BLaER1 treated with 17β-estradiol and CSF1 and Interleukin-3, amounts not matched to agents 10 nM and 100 nM (cell line): ENCODE measurements at regions not wholly inside any gene's neighbourhood (a gene's known extent, or its start where the extent isn't known, plus 50 kb on each side); places are given as distances from the start of the nearest gene placed in this dataset.
"Not testable (repeated sequence)": the region's sequence is repeated elsewhere in the genome, so short reads cannot be mapped to it uniquely, and the experiment has no call there.

Experiments
- H3K27ac ChIP-seq, 11 experiments: shearing (Covaris generic); formaldehyde crosslinking; 2 replicates each; pipeline ENCODE4 v1.8.1; 2022
- H3K27me3 ChIP-seq, 11 experiments: shearing (Covaris generic); formaldehyde crosslinking; 2 replicates each; pipeline ENCODE4 v1.8.1; 2022
- H3K36me3 ChIP-seq, 11 experiments: shearing (Covaris generic); formaldehyde crosslinking; 2 replicates each; pipeline ENCODE4 v1.8.1; 2022
- H3K4me1 ChIP-seq, 10 experiments: shearing (Covaris generic); formaldehyde crosslinking; 2 replicates each; pipeline ENCODE4 v1.8.1; 2022
- H3K4me2 ChIP-seq, 11 experiments: shearing (Covaris generic); formaldehyde crosslinking; 2 replicates each; pipeline ENCODE4 v1.8.1; 2022
- H3K4me3 ChIP-seq, 10 experiments: shearing (Covaris generic); formaldehyde crosslinking; 2 replicates each; pipeline ENCODE4 v1.8.1; 2022
- H3K9ac ChIP-seq, 11 experiments: shearing (Covaris generic); formaldehyde crosslinking; 2 replicates each; pipeline ENCODE4 v1.8.1; 2022
- H3K9me3 ChIP-seq, 11 experiments: shearing (Covaris generic); formaldehyde crosslinking; replicated peaks in 1 of 11; 2 replicates each; pipeline ENCODE4 v1.8.1; 2022
- H4K20me1 ChIP-seq, 11 experiments: shearing (Covaris generic); formaldehyde crosslinking; 2 replicates each; pipeline ENCODE4 v1.8.1; 2022
- Cebpa-rat ChIP-seq, 11 experiments: shearing (Covaris generic); IDR thresholded peaks; 2 replicates each; pipeline ENCODE4 v1.8.1; 2022

DNA sequence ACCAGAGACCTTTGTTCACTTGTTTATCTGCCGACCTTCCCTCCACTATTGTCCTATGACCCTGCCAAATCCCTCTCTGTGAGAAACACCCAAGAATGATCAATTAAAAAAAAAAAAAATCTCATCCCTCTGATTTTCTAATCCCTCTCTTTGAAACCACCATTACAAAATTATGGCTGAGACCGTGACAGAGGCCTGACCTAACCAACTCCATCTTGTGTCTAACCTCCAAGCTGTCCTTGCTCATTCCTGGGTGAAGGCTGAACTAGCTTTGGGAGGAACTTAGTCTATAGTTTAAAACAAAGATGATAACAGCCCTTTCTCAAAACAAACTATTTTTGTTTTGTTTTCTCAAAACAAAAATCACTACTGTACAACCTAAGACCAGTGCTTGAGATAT is 474.5 kb downstream of the TMEM114 start:
- H3K27ac ChIP-seq = no peak overlapping the region
- H4K20me1 ChIP-seq = no peaks in the 10 kb centered on the region
- no peak for TF ChIP-seq Cebpa-rat (IDR thresholded peaks at IDR 0.05)
- no peaks in the 10 kb centered on the region for H3K36me3 ChIP-seq
- H3K4me2 ChIP-seq = no peak overlapping the region
- peaks cover 7 to 25% (median 16%) of the 10 kb centered on the region in 11 experiments; a peak in 17 of 22 replicates for H3K9me3 ChIP-seq
- peaks cover 0 to 9% (median 0%) of the 10 kb centered on the region in 10 experiments; a peak in 3 of 20 replicates for H3K4me1 ChIP-seq
- no peaks in the 10 kb centered on the region for H3K27me3 ChIP-seq
- H3K4me3 ChIP-seq = no peak overlapping the region
- no peak overlapping the region for H3K9ac ChIP-seq

GRCh38 chr16:8114941-8115340 is 475.4 kb downstream of the TMEM114 start:
- H3K27me3 ChIP-seq, H3K4me1 ChIP-seq, H3K27ac ChIP-seq, H3K9ac ChIP-seq, H3K4me2 ChIP-seq, H3K4me3 ChIP-seq, H3K36me3 ChIP-seq, H4K20me1 ChIP-seq: not testable (repeated sequence)
- H3K9me3 ChIP-seq = peaks cover 6 to 25% (median 16%) of the 10 kb centered on the region in 11 experiments; a peak in 16 of 22 replicates

DNA sequence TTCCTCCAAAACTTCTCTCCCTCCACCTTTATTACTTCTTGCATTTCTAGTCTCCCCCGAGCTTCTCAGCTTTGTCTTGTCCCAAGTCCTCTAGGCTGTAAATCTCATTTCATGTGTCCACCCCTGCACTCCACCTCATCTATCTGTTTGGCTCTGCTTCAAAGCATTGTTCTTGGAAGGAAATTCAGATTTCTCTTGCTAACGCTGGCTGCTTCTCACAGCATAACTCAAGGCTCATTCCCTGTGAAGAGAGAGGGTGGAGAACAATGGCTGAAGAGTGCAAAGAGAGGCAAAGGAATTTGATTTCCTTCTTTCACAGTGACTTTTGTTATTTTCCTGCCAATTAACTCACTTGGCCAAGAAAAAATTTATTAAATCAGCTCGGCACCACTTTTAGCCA is 476.5 kb downstream of the TMEM114 start:
- H3K9ac ChIP-seq = no peak overlapping the region
- no peak overlapping the region for H3K4me2 ChIP-seq
- peaks cover 6 to 34% (median 22%) of the 10 kb centered on the region in 11 experiments; a peak in 18 of 22 replicates for H3K9me3 ChIP-seq
- TF ChIP-seq Cebpa-rat (IDR thresholded peaks at IDR 0.05) = no peak
- H3K4me1 ChIP-seq = peaks cover 0 to 9% (median 0%) of the 10 kb centered on the region in 10 experiments; a peak in 3 of 20 replicates
- no peaks in the 10 kb centered on the region for H4K20me1 ChIP-seq
- H3K36me3 ChIP-seq = no peaks in the 10 kb centered on the region
- no peak overlapping the region for H3K27ac ChIP-seq
- no peaks in the 10 kb centered on the region for H3K27me3 ChIP-seq
- no peak overlapping the region for H3K4me3 ChIP-seq

GRCh38 chr16:8110572-8111514 is 479.5 kb downstream of the TMEM114 start:
- TF ChIP-seq Cebpa-rat (IDR thresholded peaks at IDR 0.05) = no peak
- H3K4me1 ChIP-seq = peaks cover 0 to 19% (median 0%) of the 10 kb centered on the region in 10 experiments; a peak in 6 of 20 replicates
- H3K4me3 ChIP-seq = no peak overlapping the region
- peaks cover 6 to 36% (median 25%) of the 10 kb centered on the region in 11 experiments; a peak in 18 of 22 replicates for H3K9me3 ChIP-seq
- no peak overlapping the region for H3K27ac ChIP-seq
- H3K27me3 ChIP-seq = no peaks in the 10 kb centered on the region
- H4K20me1 ChIP-seq = no peaks in the 10 kb centered on the region
- H3K9ac ChIP-seq = no peak overlapping the region
- H3K36me3 ChIP-seq = no peaks in the 10 kb centered on the region
- no peak overlapping the region for H3K4me2 ChIP-seq

DNA sequence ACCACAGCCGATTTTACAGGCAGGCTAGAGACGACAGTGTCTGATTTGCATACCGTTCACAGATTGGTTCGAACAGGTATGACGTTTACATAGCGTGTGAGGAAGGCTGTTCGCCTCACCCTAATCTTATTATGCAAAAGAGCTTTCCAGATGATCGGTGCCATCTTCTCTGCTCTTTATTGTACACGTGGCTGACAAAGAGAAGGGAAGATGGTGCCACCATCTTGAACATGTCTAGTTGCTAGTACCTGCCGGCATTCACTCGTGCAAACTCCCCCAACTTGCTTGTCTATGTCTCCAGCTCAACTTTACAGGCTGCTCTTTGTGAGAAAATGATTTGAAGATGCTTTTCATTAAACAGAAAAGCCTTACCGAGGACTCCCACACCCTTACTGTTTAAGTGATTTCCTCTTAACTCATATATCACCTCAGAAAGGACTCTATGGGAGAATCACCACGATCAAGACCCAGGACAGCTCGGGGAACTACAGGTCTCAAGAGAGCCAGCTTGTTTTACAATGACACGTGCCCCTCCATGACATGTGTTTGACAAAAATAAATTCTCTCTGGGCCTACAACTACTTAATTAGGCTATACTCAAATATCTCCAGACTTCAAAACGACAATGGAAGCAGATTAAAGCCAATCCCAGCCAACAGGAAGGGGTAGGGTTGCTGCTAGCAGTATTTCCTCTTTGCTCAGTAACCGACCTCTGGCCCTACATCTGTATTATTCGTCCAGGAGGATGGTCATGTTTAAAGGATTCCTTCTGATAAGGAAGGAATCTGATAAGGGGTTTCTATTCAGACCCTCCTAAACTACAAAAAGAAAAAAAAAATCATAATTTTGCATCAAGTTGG is 480.6 kb downstream of the TMEM114 start:
- peaks cover 0 to 19% (median 0%) of the 10 kb centered on the region in 10 experiments; a peak in 6 of 20 replicates for H3K4me1 ChIP-seq
- no peak overlapping the region for H3K27ac ChIP-seq
- H3K4me3 ChIP-seq = no peak overlapping the region
- no peak overlapping the region for H3K4me2 ChIP-seq
- H3K36me3 ChIP-seq = no peaks in the 10 kb centered on the region
- H4K20me1 ChIP-seq = no peaks in the 10 kb centered on the region
- H3K9ac ChIP-seq = no peak overlapping the region
- peaks cover 2 to 31% (median 20%) of the 10 kb centered on the region in 11 experiments; a peak in 18 of 22 replicates for H3K9me3 ChIP-seq
- H3K27me3 ChIP-seq = no peaks in the 10 kb centered on the region
- no peak for TF ChIP-seq Cebpa-rat (IDR thresholded peaks at IDR 0.05)

GRCh38 chr16:8108991-8109509 is 481.3 kb downstream of the TMEM114 start:
- TF ChIP-seq Cebpa-rat (IDR thresholded peaks at IDR 0.05) = no peak
- Histone ChIP-seq H4K20me1 (no peaks in the 10 kb centered on the region), H3K4me2 (no peak overlapping the region)

GRCh38 chr16:8107296-8107695 is 483.0 kb downstream of the TMEM114 start:
- Histone ChIP-seq H3K9ac (no peak overlapping the region), H3K4me2 (peak overlapping the region in 3 of 11 experiments; percentile 44 to 60 (median 53); a peak in 6 of 22 replicates), H4K20me1 (no peaks in the 10 kb centered on the region), H3K36me3 (no peaks in the 10 kb centered on the region), H3K27ac (no peak overlapping the region), H3K27me3 (no peaks in the 10 kb centered on the region), H3K4me3 (no peak overlapping the region), H3K4me1 (peaks cover 0 to 11% (median 0%) of the 10 kb centered on the region in 10 experiments; a peak in 6 of 20 replicates), H3K9me3 (peaks cover 0 to 13% (median 10%) of the 10 kb centered on the region in 11 experiments; a peak in 13 of 22 replicates)
- TF ChIP-seq Cebpa-rat (IDR thresholded peaks at IDR 0.05) = no peak

More at GRCh38 chr16:8108991-8109509, 481.3 kb downstream of the TMEM114 start:
- Histone ChIP-seq H3K4me3 (no peak overlapping the region), H3K4me1 (peaks cover 0 to 19% (median 0%) of the 10 kb centered on the region in 10 experiments; a peak in 6 of 20 replicates), H3K27me3 (no peaks in the 10 kb centered on the region), H3K9me3 (peaks cover 0 to 28% (median 16%) of the 10 kb centered on the region in 11 experiments; a peak in 17 of 22 replicates), H3K9ac (no peak overlapping the region), H3K36me3 (no peaks in the 10 kb centered on the region), H3K27ac (no peak overlapping the region)

- H3K4me2 ChIP-seq = no peak overlapping the region
- H3K36me3 ChIP-seq = no peaks in the 10 kb centered on the region
- H3K27me3 ChIP-seq = no peaks in the 10 kb centered on the region
- no peaks in the 10 kb centered on the region for H4K20me1 ChIP-seq
- peaks cover 3 to 29% (median 10%) of the 10 kb centered on the region in 10 experiments; a peak in 15 of 20 replicates for H3K4me1 ChIP-seq
- TF ChIP-seq Cebpa-rat (IDR thresholded peaks at IDR 0.05) = no peak
- no peak overlapping the region for H3K9ac ChIP-seq
- H3K27ac ChIP-seq = no peak overlapping the region
- H3K9me3 ChIP-seq = peaks cover 0 to 3% (median 2%) of the 10 kb centered on the region in 11 experiments; a peak in 11 of 22 replicates
- H3K4me3 ChIP-seq = no peak overlapping the region
These were observed 486.5 kb downstream of the TMEM114 start for GRCh38 chr16:8103649-8104289.
